Suprapubic skin (tissue), 4 donors: ENCODE measurements at regions not wholly inside any gene's neighbourhood (a gene's known extent, or its start where the extent isn't known, plus 50 kb on each side); places are given as distances from the start of the nearest gene placed in this dataset.

ENCODE experiments used
- CTCF ChIP-seq, 2 donors: fragments of 200-600 bp in 1 of 2; fragments of 450-650 bp in 1 of 2; sonication (generic) in 1 of 2; IDR thresholded peaks; one replicate each; pipeline ENCODE4 v1.5.1; 2016 to 2019; ENCODE audit warnings: antibody characterized with exemption in 2 of 2, mild to moderate bottlenecking in 1 of 2, moderate library complexity in 1 of 2
- EP300 ChIP-seq: sonication (generic); formaldehyde crosslinking; IDR thresholded peaks from one replicate; pipeline ENCODE4 v1.6.1; 2017; ENCODE audit warnings: antibody characterized with exemption
- POLR2A ChIP-seq, 2 donors: fragments of 450-650 bp; IDR thresholded peaks; one replicate each; pipeline ENCODE4 v1.6.1; 2017; ENCODE audit warnings: antibody characterized with exemption in 2 of 2, mild to moderate bottlenecking in 2 of 2, moderate library complexity in 2 of 2
- POLR2AphosphoS5 ChIP-seq, 3 donors: sonication (generic); formaldehyde crosslinking; IDR thresholded peaks; one replicate each; pipeline ENCODE4 v1.6.1; 2017; ENCODE audit warnings: antibody characterized with exemption in 3 of 3

DNA sequence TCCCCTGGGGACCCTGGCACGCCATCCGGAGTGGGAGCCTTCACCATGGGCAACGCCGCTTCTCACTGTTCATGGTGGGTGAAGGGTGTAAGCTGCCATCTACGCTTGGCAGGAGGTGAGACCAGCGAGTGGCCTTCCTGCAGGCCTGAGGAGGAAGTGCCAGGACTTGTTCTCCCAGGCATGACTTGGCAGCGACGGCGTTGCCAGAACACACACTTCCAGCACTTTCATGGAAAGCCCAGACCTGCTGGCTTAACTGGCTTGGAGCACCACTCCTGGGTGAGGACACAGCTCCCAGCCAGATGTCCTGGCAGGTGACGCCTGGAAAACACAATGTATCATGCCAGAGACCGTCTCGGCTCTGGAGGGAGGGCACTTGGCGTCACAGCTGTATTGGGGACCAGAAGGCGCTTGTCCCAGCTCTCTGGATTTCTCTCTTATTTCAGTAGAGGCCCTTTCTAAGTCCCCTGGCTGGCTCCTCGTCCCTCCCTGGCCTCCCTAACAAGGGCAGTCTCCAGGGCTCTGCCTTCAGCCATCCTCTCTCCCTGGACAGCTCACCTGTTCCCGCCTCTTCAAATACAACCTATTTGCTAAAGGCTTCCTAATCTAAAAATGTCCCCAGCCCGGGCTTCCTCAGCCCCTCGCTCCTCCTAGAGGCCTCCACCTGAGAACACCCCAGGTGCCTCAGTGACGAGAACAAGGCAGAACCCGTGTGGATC is 188.3 kb downstream of the OLFM1 start:
- TF ChIP-seq CTCF (IDR thresholded peaks at IDR 0.05) (no peak), POLR2AphosphoS5 (IDR thresholded peaks at IDR 0.05) (no peak), EP300 (no peak), POLR2A (IDR thresholded peaks at IDR 0.05) (no peak)
